Brain microvascular endothelial cell (primary cell): ENCODE measurements at regions not wholly inside any gene's neighbourhood (a gene's known extent, or its start where the extent isn't known, plus 50 kb on each side); places are given as distances from the start of the nearest gene placed in this dataset.

Experiments
- DNase-seq: peaks from one replicate; pipeline ENCODE4 v3.0.0-alpha.2; 2020
- H3K27ac ChIP-seq: fragments of 250-450 bp; sonication (Bioruptor Pico); 2 replicates; pipeline ENCODE4 v1.5.1; 2020; ENCODE audit warnings: mild to moderate bottlenecking, moderate library complexity
- H3K27me3 ChIP-seq: fragments of 250-450 bp; sonication (Bioruptor Pico); replicated peaks from 2 replicates; pipeline ENCODE4 v1.5.1; 2020; ENCODE audit warnings: mild to moderate bottlenecking
- H3K36me3 ChIP-seq: fragments of 250-450 bp; sonication (Bioruptor Pico); replicated peaks from 2 replicates; pipeline ENCODE4 v1.5.1; 2020; ENCODE audit warnings: mild to moderate bottlenecking
- H3K4me3 ChIP-seq: 2 replicates; pipeline ENCODE4 v1.5.1; 2011; ENCODE audit warnings: low read depth, mild to moderate bottlenecking, control low read depth, low read length, moderate library complexity
- in situ Hi-C: cut with HindIII; loops from 2 replicates; pipeline ENCODE4 v1.10.0; 2017; ENCODE audit warnings: low sequenced_read_pairs, low pct_ligation_motif_present
- TF ChIP-seq, protein P1 (sequence below): IDR thresholded peaks from 2 replicates; pipeline ENCODE4 v1.5.1; 2011; ENCODE audit warnings: low read depth, mild to moderate bottlenecking, moderate library complexity, low read length, control low read depth, inconsistent platforms; ENCODE audit errors: missing control alignments

GRCh38 chr1:222979561-222979960 lies 163.5 kb downstream of the TLR5 start:
- no peak overlapping the region for H3K4me3 ChIP-seq
- TF ChIP-seq, protein P1, sequence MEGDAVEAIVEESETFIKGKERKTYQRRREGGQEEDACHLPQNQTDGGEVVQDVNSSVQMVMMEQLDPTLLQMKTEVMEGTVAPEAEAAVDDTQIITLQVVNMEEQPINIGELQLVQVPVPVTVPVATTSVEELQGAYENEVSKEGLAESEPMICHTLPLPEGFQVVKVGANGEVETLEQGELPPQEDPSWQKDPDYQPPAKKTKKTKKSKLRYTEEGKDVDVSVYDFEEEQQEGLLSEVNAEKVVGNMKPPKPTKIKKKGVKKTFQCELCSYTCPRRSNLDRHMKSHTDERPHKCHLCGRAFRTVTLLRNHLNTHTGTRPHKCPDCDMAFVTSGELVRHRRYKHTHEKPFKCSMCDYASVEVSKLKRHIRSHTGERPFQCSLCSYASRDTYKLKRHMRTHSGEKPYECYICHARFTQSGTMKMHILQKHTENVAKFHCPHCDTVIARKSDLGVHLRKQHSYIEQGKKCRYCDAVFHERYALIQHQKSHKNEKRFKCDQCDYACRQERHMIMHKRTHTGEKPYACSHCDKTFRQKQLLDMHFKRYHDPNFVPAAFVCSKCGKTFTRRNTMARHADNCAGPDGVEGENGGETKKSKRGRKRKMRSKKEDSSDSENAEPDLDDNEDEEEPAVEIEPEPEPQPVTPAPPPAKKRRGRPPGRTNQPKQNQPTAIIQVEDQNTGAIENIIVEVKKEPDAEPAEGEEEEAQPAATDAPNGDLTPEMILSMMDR, result no peak
- in situ Hi-C loops, result no loop called here
- no peaks in the 10 kb centered on the region for H3K36me3 ChIP-seq
- no peaks in the 10 kb centered on the region for H3K27me3 ChIP-seq
- DNase-seq, result no peak
- H3K27ac ChIP-seq, result no peak overlapping the region

GRCh38 chr1:222987674-222988076 lies 155.4 kb downstream of the TLR5 start:
- no peak overlapping the region for H3K4me3 ChIP-seq
- no peak for DNase-seq
- TF ChIP-seq, protein P1, result no peak
- no peak overlapping the region for H3K27ac ChIP-seq
- H3K27me3 ChIP-seq, result no peaks in the 10 kb centered on the region
- H3K36me3 ChIP-seq, result no peaks in the 10 kb centered on the region
- in situ Hi-C loops, result no loop called here

GRCh38 chr1:222989443-222989842 lies 153.6 kb downstream of the TLR5 start:
- H3K27ac ChIP-seq, result no peak overlapping the region
- no peaks in the 10 kb centered on the region for H3K36me3 ChIP-seq
- no peak for DNase-seq
- in situ Hi-C loops, result no loop called here
- no peak overlapping the region for H3K4me3 ChIP-seq
- TF ChIP-seq, protein P1, result no peak
- no peaks in the 10 kb centered on the region for H3K27me3 ChIP-seq

GRCh38 chr1:222991177-222991576 lies 151.9 kb downstream of the TLR5 start:
- H3K27ac ChIP-seq, result no peak overlapping the region
- H3K36me3 ChIP-seq, result no peaks in the 10 kb centered on the region
- TF ChIP-seq, protein P1, result no peak
- H3K4me3 ChIP-seq, result no peak overlapping the region
- no peak for DNase-seq
- in situ Hi-C loops, result no loop called here
- no peaks in the 10 kb centered on the region for H3K27me3 ChIP-seq

DNA sequence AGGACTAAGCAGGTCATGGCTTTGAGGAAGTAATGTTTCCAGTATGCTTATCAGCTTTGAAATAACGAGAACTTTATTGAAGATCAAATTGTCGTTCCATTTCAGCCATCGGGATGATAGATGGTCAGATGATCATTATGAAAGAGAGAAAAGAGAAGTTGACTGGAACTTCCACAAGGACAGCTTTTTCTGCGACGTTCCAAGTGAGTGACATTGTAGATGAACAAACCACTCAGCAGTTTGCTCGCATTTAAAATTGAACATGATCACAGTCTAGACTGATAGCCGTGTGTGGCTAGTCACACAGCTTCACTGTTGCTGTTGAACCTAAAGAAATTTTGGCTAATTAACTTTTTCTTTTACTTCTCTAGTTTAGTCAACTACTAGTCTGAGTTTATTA lies 151.1 kb downstream of the TLR5 start:
- no peak overlapping the region for H3K27ac ChIP-seq
- no peak for DNase-seq
- no peaks in the 10 kb centered on the region for H3K36me3 ChIP-seq
- TF ChIP-seq, protein P1, result no peak
- H3K4me3 ChIP-seq, result no peak overlapping the region
- no peaks in the 10 kb centered on the region for H3K27me3 ChIP-seq
- in situ Hi-C loops, result no loop called here

GRCh38 chr1:222994511-222995235 lies 148.4 kb downstream of the TLR5 start:
- TF ChIP-seq, protein P1, result no peak
- H3K4me3 ChIP-seq, result no peak overlapping the region
- no peaks in the 10 kb centered on the region for H3K27me3 ChIP-seq
- no peak overlapping the region for H3K27ac ChIP-seq
- no peak for DNase-seq
- H3K36me3 ChIP-seq, result no peaks in the 10 kb centered on the region
- in situ Hi-C loops, result no loop called here
